ENCODE measurements at regions not wholly inside any gene's neighbourhood (a gene's known extent, or its start where the extent isn't known, plus 50 kb on each side); places are given as distances from the start of the nearest gene placed in this dataset.
A peak's percentile ranks its signal among the peaks of the same experiment; 100 is the strongest.

DNA sequence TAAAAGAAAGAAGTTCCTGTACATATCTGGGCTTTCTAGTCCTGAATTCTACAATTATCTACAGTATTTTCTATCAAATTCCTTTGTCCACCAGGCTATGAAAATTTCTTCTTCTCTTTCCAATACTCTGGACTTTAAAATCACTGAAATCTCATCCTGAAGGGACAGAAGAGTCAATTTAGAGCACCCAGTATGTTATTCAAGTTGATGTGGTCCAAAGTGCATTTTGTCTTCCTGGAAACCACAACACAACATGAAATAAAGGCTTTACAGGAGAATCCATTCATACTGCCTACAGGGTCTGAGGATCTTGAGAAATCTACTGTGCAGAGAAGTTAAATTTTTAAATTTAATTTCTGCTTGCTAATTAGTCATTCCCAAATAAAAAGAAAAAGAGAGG, 94.9 kb upstream of the ADGRF1 start (continued):
- peak; percentile 44; the same call in 1 of the 2 replicates for TF ChIP-seq ERF (CRISPR knock-in tag; IDR thresholded peaks at IDR 0.05)
- peak; percentile 54; the same call in 1 of the 2 replicates for TF ChIP-seq MED1 (CRISPR knock-in tag; IDR thresholded peaks at IDR 0.05)
- peak; percentile 55; the same call in 1 of the 2 replicates for TF ChIP-seq FOXJ3 (CRISPR knock-in tag; IDR thresholded peaks at IDR 0.05; ENCODE audit: borderline replicate concordance)
- TF ChIP-seq HOMEZ (CRISPR knock-in tag; IDR thresholded peaks at IDR 0.05; ENCODE audit: low read depth) = peak; percentile 76; the same call in 1 of the 2 replicates
- peak; percentile 43; the same call in 1 of the 2 replicates for TF ChIP-seq ZKSCAN8 (CRISPR knock-in tag; IDR thresholded peaks at IDR 0.05; ENCODE audit: borderline replicate concordance)
- TF ChIP-seq ZNF737 (CRISPR knock-in tag; IDR thresholded peaks at IDR 0.05; ENCODE audit: borderline replicate concordance) = no peak
- TF ChIP-seq, protein P1, sequence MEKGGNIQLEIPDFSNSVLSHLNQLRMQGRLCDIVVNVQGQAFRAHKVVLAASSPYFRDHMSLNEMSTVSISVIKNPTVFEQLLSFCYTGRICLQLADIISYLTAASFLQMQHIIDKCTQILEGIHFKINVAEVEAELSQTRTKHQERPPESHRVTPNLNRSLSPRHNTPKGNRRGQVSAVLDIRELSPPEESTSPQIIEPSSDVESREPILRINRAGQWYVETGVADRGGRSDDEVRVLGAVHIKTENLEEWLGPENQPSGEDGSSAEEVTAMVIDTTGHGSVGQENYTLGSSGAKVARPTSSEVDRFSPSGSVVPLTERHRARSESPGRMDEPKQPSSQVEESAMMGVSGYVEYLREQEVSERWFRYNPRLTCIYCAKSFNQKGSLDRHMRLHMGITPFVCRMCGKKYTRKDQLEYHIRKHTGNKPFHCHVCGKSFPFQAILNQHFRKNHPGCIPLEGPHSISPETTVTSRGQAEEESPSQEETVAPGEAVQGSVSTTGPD (CRISPR knock-in tag; IDR thresholded peaks at IDR 0.05) = no peak
- TF ChIP-seq ATF3 (CRISPR knock-in tag; IDR thresholded peaks at IDR 0.05) = no peak
- TF ChIP-seq NFRKB (IDR thresholded peaks at IDR 0.05) = no peak
- peak; percentile 63; the same call in 1 of the 2 replicates for TF ChIP-seq ZNF331 (CRISPR knock-in tag; IDR thresholded peaks at IDR 0.05)
- peak; percentile 51 for TF ChIP-seq CEBPG (CRISPR knock-in tag; IDR thresholded peaks at IDR 0.05)
- TF ChIP-seq ZFP41 (CRISPR knock-in tag; IDR thresholded peaks at IDR 0.05; ENCODE audit: borderline replicate concordance) = no peak
- TF ChIP-seq, protein P2, sequence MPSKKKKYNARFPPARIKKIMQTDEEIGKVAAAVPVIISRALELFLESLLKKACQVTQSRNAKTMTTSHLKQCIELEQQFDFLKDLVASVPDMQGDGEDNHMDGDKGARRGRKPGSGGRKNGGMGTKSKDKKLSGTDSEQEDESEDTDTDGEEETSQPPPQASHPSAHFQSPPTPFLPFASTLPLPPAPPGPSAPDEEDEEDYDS (CRISPR knock-in tag; IDR thresholded peaks at IDR 0.05) = peak; percentile 53; the same call in 1 of the 2 replicates
- TF ChIP-seq ZNF777 (CRISPR knock-in tag; IDR thresholded peaks at IDR 0.05) = no peak
- TF ChIP-seq ETV5 (CRISPR knock-in tag; IDR thresholded peaks at IDR 0.05; ENCODE audit: borderline replicate concordance) = peak; percentile 67; the same call in 1 of the 2 replicates
- peak; percentile 85 for TF ChIP-seq NCOA2 (CRISPR knock-in tag; IDR thresholded peaks at IDR 0.05)
- TF ChIP-seq TP53 (CRISPR knock-in tag; conservative IDR thresholded peaks at IDR 0.05) = no peak
- TF ChIP-seq CREM (IDR thresholded peaks at IDR 0.05) = peak; percentile 71
- TF ChIP-seq CREM (CRISPR knock-in tag; IDR thresholded peaks at IDR 0.05) = no peak
- no peak for TF ChIP-seq CREB1 (IDR thresholded peaks at IDR 0.05)
- TF ChIP-seq CREB1 (CRISPR knock-in tag; IDR thresholded peaks at IDR 0.05) = peak; percentile 47; the same call in 1 of the 2 replicates
- peak; percentile 97 for TF ChIP-seq ARID5B (CRISPR knock-in tag; IDR thresholded peaks at IDR 0.05)
